ENCODE measurements at regions not wholly inside any gene's neighbourhood (a gene's known extent, or its start where the extent isn't known, plus 50 kb on each side); places are given as distances from the start of the nearest gene placed in this dataset.

DNA sequence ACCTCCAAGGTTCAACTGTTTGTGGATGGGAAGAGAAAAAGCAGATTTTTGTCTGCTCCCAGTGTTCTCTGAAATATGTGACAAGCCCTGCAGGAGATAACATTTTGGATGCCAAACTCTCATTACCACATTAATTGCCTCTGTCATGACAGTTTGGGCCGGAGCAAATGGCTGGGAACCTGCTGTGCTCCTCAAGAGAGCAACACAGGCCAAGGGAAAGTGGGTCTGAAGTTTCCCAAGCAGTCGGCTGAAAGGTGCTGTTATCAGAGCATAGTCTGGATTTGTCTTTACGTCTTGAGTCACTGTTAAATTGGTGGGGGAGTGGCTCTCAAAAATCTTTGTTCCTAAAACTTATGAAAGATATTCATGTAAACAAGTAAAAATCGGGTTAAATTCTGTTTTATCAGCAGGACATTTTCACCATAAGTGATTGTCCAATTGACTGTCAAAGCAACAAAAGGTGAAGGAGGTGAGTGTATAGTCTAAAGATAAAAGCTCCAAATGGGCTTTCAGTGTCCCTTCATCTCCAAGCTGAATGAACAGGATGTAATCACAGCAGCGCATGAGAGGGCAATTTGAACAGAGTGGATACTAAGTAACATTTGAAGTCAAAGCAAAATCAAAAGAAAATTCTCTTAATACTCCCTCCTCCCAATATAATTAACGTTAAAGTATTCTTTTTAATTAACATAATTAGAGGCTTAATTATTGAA, 844.8 kb downstream of the PCDH17 start:
- TF ChIP-seq, protein P1, sequence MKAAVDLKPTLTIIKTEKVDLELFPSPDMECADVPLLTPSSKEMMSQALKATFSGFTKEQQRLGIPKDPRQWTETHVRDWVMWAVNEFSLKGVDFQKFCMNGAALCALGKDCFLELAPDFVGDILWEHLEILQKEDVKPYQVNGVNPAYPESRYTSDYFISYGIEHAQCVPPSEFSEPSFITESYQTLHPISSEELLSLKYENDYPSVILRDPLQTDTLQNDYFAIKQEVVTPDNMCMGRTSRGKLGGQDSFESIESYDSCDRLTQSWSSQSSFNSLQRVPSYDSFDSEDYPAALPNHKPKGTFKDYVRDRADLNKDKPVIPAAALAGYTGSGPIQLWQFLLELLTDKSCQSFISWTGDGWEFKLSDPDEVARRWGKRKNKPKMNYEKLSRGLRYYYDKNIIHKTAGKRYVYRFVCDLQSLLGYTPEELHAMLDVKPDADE (IDR thresholded peaks at IDR 0.05), result no peak
- TF ChIP-seq, protein P2, sequence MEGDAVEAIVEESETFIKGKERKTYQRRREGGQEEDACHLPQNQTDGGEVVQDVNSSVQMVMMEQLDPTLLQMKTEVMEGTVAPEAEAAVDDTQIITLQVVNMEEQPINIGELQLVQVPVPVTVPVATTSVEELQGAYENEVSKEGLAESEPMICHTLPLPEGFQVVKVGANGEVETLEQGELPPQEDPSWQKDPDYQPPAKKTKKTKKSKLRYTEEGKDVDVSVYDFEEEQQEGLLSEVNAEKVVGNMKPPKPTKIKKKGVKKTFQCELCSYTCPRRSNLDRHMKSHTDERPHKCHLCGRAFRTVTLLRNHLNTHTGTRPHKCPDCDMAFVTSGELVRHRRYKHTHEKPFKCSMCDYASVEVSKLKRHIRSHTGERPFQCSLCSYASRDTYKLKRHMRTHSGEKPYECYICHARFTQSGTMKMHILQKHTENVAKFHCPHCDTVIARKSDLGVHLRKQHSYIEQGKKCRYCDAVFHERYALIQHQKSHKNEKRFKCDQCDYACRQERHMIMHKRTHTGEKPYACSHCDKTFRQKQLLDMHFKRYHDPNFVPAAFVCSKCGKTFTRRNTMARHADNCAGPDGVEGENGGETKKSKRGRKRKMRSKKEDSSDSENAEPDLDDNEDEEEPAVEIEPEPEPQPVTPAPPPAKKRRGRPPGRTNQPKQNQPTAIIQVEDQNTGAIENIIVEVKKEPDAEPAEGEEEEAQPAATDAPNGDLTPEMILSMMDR (conservative IDR thresholded peaks at IDR 0.05; ENCODE audit: low read depth in 2 of 2), result peak in 1 of 2 experiments; percentile 17; a peak in 2 of 4 replicates
- no peak for TF ChIP-seq EZH2 (IDR thresholded peaks at IDR 0.05; ENCODE audit: low read depth, unreplicated experiment)
- TF ChIP-seq EZH2phosphoT487 (IDR thresholded peaks at IDR 0.05; ENCODE audit: unreplicated experiment), result no peak
- TF ChIP-seq, protein P3, sequence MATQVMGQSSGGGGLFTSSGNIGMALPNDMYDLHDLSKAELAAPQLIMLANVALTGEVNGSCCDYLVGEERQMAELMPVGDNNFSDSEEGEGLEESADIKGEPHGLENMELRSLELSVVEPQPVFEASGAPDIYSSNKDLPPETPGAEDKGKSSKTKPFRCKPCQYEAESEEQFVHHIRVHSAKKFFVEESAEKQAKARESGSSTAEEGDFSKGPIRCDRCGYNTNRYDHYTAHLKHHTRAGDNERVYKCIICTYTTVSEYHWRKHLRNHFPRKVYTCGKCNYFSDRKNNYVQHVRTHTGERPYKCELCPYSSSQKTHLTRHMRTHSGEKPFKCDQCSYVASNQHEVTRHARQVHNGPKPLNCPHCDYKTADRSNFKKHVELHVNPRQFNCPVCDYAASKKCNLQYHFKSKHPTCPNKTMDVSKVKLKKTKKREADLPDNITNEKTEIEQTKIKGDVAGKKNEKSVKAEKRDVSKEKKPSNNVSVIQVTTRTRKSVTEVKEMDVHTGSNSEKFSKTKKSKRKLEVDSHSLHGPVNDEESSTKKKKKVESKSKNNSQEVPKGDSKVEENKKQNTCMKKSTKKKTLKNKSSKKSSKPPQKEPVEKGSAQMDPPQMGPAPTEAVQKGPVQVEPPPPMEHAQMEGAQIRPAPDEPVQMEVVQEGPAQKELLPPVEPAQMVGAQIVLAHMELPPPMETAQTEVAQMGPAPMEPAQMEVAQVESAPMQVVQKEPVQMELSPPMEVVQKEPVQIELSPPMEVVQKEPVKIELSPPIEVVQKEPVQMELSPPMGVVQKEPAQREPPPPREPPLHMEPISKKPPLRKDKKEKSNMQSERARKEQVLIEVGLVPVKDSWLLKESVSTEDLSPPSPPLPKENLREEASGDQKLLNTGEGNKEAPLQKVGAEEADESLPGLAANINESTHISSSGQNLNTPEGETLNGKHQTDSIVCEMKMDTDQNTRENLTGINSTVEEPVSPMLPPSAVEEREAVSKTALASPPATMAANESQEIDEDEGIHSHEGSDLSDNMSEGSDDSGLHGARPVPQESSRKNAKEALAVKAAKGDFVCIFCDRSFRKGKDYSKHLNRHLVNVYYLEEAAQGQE (IDR thresholded peaks at IDR 0.05; ENCODE audit: unreplicated experiment), result no peak
- no peak for TF ChIP-seq CREB1 (CRISPR knock-in tag; IDR thresholded peaks at IDR 0.05; ENCODE audit: low read depth)
- TF ChIP-seq JUNB (IDR thresholded peaks at IDR 0.05; ENCODE audit: unreplicated experiment), result no peak
- TF ChIP-seq ZNF114 (CRISPR knock-in tag; IDR thresholded peaks at IDR 0.05), result no peak
- no peak for TF ChIP-seq POLR2AphosphoS5 (IDR thresholded peaks at IDR 0.05; ENCODE audit: low read depth)
- TF ChIP-seq ZNF331 (CRISPR knock-in tag; IDR thresholded peaks at IDR 0.05; ENCODE audit: low read depth), result no peak
- no peak for TF ChIP-seq NANOG (IDR thresholded peaks at IDR 0.05; ENCODE audit: borderline replicate concordance)
- no peak for TF ChIP-seq STAT1 (IDR thresholded peaks at IDR 0.05; ENCODE audit: unreplicated experiment)

All from GM23338 (cell line).